Left hindlimb (tissue), 1 donor: ENCODE measurements at regions not wholly inside any gene's neighbourhood (a gene's known extent, or its start where the extent isn't known, plus 50 kb on each side); places are given as distances from the start of the nearest gene placed in this dataset.

ENCODE experiments used
- DNase-seq: peaks from one replicate; pipeline ENCODE4 v3.0.0-alpha.2; 2018

DNA sequence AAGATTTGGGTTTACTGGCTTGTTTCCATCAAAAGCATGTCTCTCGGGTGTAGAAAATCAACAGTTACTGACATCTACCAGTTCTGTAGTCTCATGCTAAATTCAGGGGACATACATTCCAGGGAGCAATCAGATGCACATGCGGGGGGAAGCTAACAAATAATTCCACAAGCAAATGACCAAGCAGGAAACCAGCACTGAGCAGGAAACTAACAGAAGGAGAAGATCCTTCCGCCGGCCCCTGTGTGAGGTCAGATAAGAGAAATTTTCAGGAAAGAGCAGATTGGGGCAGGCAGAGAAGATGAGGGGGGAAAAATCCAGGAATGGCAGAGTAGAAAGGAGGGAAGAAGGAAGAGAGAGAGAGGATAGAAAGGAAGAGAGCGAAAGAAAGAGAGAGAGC lies 127.6 kb upstream of the TMCC3 start:
- DNase-seq, result no peak

GRCh38 chr12:94775710-94776109 lies 125.4 kb upstream of the TMCC3 start:
- DNase-seq, result no peak

- DNase-seq, result no peak
Measured at GRCh38 chr12:94771741-94772140, 121.4 kb upstream of the TMCC3 start.

DNA sequence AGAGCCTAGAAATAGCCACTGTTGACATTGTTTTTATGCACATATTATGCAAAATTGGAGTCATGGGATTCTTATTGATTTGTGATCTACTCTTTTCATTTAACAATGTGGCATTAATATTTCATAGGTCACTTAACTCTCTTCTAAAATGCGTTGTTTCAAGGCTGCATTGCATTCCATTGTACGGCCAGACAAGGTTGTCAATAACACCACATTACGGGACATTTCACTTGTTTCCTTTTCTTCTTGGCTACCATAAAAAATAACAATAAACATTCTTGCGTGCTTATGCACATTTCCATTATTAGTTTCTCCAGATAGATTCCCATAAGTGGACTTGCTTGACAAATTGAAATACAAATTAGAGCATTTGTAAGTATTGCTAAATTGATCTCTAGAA lies 120.8 kb upstream of the TMCC3 start:
- DNase-seq, result no peak

GRCh38 chr12:94770791-94771190 lies 120.4 kb upstream of the TMCC3 start:
- no peak for DNase-seq

GRCh38 chr12:94769776-94770759 lies 119.7 kb upstream of the TMCC3 start:
- no peak for DNase-seq

DNA sequence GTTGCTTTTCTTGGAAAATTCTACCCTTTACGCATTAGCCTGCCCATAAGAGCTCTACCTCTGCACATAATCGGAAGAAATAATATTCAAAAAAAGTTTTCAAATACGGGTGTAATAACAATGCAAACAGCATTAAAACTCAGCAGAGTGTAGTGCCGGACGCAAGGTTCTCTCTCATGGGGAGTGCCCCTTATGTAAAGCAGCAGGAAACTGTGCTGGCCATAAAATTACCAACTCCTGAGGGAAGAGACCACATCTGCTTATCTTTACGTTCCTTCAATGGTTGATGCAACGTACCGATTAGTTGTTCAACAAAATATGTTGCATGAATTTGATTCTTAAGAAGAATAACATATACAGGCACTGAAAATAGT lies 118.7 kb upstream of the TMCC3 start:
- no peak for DNase-seq

GRCh38 chr12:94768398-94769046 lies 118.2 kb upstream of the TMCC3 start:
- DNase-seq, result no peak

- no peak for DNase-seq
Measured at GRCh38 chr12:94767956-94768355, 117.6 kb upstream of the TMCC3 start.

DNA sequence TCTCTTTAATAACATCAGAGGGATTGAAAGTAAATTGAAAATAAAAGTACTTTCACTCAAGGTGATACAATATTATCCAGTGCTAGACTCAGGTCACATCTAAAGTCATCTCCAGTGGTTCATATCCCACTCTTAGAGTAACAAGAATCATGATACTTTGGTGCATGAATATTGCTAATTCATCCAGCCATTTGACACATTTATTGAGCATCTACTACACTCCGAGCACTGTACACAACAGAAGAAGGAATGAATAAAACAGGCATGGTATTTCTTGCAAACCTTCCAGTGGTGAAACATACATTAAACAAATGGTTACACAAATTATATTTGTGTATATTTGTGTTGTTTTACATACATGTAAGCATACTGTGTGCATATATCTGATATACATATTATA lies 116.0 kb upstream of the TMCC3 start:
- DNase-seq, result no peak

- no peak for DNase-seq
Measured at GRCh38 chr12:94763462-94763861, 113.1 kb upstream of the TMCC3 start.

DNA sequence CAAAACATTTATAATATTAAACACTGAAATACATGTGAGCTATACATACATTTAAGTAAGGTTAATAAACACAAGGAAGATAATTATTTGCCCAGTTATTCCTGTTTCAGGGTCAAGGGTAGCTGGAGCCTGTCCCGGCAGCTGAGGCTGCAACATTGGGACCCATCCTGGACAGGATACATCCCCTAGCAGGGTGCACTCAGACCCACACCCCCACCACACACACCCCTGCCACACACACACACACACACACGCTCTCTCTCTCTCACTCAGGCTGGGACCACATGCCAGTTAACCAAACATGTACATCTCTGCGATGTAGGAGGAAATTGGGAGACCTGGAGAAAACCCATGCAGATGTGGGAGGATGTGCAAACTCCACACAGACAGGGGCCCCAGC lies 112.6 kb upstream of the TMCC3 start:
- no peak for DNase-seq

GRCh38 chr12:94762259-94762942 lies 112.0 kb upstream of the TMCC3 start:
- DNase-seq, result no peak

DNA sequence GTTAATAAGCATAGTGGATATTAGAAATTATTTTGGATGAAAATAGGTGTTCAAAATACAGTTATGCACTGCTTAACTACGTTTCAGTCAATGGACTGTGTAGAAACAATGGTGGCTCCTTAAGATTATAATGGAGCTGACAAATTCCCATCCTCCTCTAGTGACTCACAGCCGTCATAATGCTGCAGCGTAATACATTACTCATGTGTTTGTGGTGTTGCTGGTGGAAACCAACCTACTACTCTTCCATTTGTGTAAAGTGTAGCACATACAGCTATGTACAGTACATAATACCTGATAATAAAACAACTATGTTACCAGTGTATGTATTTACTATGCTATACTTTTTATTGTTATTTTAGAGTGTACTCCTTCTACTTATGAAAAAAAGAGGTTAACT lies 111.2 kb upstream of the TMCC3 start:
- DNase-seq, result no peak

GRCh38 chr12:94760786-94761185 lies 110.4 kb upstream of the TMCC3 start:
- no peak for DNase-seq

DNA sequence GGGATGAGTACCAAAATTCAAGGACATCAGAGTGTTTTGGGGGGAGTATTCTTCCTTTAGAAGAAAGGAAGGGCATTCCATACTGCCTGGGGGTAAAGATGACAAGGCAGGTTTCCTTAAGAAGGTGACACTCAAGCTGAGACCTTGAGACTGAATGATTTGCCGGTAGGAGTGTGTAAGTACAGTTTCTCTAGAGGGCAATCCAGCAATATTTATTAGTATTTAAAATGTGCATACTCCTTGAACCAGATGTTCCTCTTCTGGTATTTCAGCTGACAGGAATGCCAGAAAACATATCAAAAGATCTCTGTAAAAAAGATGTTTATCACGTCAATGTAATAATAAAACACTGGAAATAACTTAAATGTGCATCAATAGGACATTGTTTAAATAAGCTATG lies 106.4 kb upstream of the TMCC3 start:
- no peak for DNase-seq

GRCh38 chr12:94755598-94755997 lies 105.2 kb upstream of the TMCC3 start:
- no peak for DNase-seq

DNA sequence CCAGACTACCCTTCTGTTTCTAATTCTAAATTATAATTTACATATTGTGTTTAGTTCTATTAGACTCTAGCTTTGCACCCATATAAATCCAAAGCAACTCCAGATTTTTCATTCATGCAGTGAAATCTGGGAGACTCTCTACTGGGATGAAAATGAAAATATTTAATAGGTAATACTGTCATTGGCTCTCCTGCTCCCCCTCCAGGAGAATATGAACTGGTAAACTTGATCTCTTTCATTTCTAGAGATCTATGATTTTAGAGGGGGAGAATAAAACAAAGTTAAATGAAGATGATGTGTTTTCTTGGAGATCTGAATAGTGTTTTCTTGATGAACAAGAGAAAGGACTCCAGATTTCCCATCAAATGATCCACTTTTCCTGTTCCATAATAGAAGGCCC lies 104.3 kb upstream of the TMCC3 start:
- DNase-seq, result no peak

- DNase-seq, result no peak
Measured at GRCh38 chr12:94753036-94753679, 102.8 kb upstream of the TMCC3 start.

DNA sequence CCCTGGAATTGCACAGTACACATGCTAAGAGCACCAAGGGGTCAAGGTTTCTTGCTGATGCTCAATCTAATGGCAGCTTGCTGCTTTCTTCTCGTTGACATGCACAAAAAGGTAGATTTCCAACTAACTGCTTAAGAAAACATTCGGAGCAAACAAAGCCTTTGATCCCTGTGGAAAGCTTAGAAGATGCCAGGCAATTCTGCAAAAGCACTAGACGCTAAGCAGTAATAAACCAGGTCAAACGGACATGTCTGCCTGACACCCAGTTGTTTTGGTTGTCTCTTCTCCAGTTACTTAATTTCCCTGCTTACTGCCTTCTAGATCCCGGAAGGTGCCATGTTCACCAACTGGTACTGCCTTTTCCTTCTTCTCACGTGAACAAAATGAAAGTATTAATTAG lies 100.5 kb upstream of the TMCC3 start:
- DNase-seq, result no peak

DNA sequence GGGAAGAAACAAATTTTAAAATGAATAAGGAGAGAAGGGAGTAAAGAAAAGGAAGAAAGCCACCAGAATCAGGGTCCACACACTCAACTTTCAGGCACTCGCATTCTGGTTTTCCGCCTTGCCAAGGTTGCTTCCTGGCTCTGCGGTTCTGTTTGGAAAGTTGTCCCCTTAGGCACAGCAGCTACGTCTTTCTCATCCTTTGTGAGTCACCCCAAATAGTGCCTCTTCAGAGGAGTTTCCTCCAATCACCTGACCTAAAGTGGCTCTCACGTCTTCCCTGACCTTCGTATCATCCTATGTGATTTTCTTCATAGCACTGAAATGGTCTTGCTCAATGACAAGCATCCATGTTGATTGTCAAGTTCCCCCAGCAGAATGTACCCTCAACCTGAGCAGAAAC lies 99.5 kb upstream of the TMCC3 start:
- no peak for DNase-seq

DNA sequence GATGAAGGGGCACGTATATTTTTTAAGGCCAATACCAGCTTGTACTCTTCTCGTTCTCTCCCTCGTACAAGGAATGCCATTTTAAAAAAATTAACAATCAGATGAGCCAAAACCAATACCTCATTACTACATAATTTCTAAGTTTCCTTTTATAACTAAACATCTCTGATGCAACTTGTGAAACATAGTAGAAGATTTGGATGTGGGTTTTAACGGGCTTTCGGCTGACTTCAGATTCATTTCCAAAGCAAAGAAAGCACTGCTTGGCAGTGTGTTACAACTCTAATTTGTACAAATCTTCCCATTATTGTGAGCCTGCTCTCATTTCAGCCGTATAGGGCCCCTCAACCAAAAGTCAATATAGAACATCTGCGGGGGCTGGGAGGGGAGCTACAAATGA lies 99.1 kb upstream of the TMCC3 start:
- DNase-seq, result no peak

- DNase-seq, result no peak
Measured at GRCh38 chr12:94748726-94749421, 98.5 kb upstream of the TMCC3 start.
